ENCODE measurements at regions not wholly inside any gene's neighbourhood (a gene's known extent, or its start where the extent isn't known, plus 50 kb on each side); places are given as distances from the start of the nearest gene placed in this dataset.
A peak's percentile ranks its signal among the peaks of the same experiment; 100 is the strongest.

DNA sequence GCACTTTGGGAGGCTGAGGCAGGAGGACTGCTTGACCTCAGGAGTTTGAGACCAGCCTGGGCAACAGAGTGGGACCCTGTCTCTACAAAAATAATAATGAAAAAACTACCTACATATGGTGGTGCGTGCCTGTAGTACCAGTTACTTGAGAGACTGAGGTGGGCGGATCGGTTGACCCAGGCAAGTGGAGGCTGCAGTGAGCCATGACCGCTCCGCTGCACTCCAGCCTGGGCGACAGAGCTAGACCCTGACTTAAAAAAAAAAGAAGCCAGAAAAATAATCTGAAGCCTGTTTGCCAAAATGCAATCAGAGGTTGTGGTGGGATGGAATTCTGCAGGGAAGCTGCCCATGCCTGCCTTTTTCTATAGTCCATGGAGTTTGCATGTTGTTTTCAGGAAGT lies 50.4 kb upstream of the GGTA1 start:
- DNase-seq (ENCODE audit: low read depth in 2 of 3, low spot score in 1 of 3): no peak

- DNase-seq (ENCODE audit: low read depth in 2 of 3, low spot score in 1 of 3): peak; percentile 57 to 75 (median 58)
These were observed 51.2 kb upstream of the GGTA1 start for GRCh38 chr9:121550569-121551512.

DNA sequence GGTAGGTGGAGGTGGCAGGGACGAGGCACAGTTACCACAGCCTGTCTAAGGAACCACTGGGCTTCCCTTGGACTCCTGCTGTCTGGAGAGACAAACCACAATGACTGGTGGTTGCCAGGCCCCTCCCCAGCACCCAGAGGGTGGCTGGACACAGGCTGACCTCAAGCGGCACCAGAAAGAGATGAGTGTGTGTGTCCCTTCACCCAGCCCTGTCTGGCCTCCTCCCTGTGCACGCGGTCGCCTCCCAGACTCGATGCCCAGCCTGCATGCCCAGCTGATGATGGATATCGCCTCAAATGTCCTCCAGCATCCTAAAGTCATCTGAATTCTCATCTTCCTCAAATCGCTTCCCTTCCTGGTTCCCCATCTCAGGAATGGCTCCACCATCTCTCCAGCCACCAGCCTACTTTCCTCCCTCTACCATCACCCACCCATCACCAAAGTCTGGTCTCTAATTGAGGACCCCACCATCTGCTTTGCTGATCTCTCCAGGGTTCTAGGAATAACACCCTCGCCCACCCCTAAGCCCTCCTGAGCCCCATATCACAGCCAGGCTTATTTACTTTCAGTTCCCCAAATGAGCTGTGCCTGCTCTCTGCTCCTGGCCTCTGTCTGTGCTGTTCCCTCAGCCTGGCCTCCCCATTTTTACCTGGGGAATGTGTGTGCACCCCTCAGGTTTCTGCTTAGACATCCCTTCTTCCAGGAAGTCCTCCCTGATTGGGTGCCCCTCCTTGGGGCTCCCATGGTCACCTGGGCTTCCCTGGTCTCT lies 52.5 kb upstream of the GGTA1 start:
- DNase-seq (ENCODE audit: low read depth in 2 of 3, low spot score in 1 of 3): no peak

DNA sequence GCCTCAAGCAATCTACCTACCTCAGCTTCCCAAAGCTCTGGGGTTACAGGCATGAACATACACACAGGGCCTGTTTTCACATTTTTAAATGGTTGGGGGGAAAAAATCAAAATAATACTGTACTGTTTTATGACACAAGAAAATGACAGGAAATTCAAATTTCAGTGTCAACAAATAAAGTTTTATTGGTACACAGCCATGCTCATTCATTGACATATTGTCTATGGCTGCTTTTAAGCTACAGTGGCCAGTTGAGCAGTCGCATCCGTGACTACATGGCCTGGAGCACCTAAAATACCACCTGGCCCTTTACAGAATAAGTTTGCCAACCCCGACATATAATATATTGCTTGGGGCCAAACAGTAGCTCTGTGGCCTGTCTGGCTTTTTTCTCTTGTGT lies 56.4 kb upstream of the GGTA1 start:
- DNase-seq (ENCODE audit: low read depth in 2 of 3, low spot score in 1 of 3): no peak

DNA sequence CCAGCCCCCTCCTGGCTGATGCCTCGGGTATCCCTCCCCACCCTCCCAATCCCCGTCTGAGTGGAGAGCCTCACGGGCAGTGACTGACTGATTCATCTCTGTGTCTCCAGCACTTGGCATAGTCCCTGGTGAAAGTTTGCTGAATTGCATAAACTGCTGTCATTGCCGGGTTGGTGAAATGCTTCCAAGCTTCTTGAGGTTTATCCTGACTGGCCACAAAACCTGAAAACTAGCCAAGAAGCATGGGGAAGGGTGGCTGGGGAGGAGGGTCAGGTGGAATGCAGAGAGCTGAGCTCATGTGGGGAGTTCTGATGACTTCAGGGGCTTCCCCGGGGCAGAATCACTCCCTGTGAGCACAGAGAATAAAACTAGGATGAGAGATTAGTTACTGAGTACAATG lies 56.9 kb upstream of the GGTA1 start:
- no peak for DNase-seq (ENCODE audit: low read depth in 2 of 3, low spot score in 1 of 3)

- DNase-seq (ENCODE audit: low read depth in 2 of 3, low spot score in 1 of 3): no peak
These were observed 58.2 kb upstream of the GGTA1 start for GRCh38 chr9:121557581-121558447.

- DNase-seq (ENCODE audit: low read depth in 2 of 3, low spot score in 1 of 3): no peak
These were observed 58.8 kb upstream of the GGTA1 start for GRCh38 chr9:121558473-121558872.

DNA sequence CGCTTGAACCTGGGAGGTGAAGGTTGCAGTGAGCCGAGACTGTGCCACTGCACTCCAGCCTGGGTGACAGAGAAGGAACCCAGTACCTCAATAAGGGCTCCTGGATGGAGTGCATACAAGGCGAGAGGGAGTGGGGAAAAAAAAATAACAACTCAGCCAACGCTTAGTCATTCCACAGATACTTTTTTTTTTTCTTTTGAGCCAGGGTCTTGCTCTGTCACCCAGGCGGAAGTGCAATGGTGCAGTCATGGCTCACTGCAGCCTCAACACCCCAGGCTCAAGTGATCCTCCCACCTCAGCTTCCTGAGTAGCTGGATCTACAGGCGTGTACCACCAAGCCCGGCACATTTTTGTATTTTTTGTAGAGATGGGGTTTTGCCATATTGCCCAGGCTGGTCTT lies 59.5 kb upstream of the GGTA1 start:
- no peak for DNase-seq (ENCODE audit: low read depth in 2 of 3, low spot score in 1 of 3)

GRCh38 chr9:121560921-121561320 lies 61.3 kb upstream of the GGTA1 start:
- DNase-seq (ENCODE audit: low read depth in 2 of 3, low spot score in 1 of 3): no peak

DNA sequence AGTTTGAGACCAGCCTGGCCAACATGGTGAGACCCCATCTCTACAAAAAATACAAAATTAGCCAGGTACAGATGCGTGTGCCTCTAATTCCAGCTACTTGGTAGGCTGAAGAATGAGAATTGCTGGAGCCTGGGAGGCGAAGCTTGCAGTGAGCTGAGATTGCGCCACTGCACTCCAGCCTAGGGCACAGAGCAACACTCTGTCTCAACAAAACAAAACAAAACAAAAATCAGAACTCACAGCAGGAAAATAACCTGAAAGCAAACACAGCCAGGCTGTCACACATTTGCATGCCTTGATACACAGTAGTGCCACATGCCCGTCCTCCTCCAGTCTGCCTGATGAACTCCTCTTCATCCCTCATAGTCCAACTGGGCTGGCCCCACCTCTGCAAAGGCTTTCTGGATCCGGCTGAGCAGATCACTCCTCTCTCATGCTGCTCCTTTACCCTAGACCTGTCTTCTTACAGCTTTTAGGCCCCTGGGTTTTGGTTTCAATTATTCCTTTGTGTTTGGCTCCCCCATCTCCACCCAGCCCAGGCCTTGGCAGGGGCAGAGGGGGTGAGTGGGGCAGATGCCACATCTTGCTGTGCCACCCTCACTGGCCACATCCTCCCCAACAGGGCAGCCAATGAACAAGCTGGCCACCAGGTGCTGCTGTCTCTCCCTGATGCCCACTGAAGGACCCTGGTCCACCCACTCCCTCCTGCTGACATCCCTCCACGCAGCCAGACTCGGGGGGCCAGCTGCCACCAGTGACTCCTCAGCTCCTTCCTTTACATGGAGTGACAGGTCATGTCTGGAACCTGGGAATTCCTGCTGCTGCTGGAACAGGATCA lies 62.0 kb upstream of the GGTA1 start:
- no peak for DNase-seq (ENCODE audit: low read depth in 2 of 3, low spot score in 1 of 3)

DNA sequence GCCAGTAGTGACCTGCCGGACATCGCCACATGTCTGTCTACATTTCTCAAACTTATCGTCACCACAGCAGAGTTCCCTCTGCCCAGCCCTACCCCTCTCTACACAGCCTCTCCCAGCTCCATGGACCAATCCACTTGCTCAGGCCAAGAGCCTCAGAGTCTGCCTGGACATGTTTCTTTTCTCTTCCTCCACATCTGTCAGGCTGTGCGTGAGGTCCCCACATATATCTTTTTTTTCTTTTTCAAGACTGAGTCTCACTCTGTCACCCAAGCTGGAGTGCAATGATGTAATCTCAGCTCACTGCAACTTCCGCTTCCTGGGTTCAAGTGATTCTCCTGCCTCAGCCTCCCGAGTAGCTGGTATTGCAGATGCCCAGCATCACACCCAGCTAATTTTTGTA lies 62.7 kb upstream of the GGTA1 start:
- DNase-seq (ENCODE audit: low read depth in 2 of 3, low spot score in 1 of 3): no peak

DNA sequence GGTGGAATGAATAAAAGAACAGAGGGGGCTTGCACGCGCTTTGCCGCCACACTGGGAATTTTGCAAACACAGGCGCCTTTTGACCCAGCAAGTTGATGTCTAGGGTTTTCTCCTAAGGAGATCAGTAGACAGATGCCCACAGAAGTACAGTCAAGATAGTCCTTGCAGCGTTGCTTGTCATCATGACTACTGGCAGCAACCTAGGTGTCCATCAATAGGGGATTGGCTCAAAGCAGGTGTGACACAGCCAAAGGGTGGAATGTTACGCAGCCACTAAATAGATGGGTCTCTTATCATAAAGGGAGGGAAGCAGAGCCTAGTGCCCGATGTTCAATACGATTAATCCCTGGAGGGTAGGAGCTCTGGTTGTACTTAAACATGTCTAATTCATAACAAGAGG lies 63.8 kb upstream of the GGTA1 start:
- DNase-seq (ENCODE audit: low read depth in 2 of 3, low spot score in 1 of 3): no peak

DNA sequence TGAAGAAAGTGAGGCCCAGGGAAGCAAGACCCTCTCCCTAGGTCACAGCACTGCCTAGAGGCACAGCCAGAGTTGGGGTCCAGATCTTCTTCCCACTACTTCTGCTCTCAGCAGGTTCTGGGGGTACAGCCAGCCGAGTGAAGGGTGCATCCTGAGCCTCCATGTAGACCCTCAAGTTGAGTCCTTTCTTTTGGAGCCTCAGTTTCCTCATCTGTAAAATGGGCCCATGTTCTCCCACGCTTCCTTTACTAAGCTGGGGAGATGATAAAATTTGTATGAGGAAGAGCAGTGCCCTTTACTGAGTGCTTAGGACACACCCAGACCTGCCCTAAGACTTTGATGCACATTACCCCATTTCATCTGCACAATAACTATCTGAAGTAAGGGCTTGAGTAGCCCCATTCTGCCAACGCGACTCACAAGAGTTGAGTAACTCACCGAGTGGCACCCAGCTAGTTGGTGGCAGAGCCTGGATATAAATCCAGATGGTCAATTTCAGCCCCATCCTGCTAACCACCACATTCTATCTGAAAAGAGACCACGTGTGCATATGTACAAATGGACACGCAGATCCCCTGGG lies 64.3 kb upstream of the GGTA1 start:
- DNase-seq (ENCODE audit: low read depth in 2 of 3, low spot score in 1 of 3): no peak

- no peak for DNase-seq (ENCODE audit: low read depth in 2 of 3, low spot score in 1 of 3)
These were observed 65.0 kb upstream of the GGTA1 start for GRCh38 chr9:121564504-121565260.

- DNase-seq (ENCODE audit: low read depth in 2 of 3, low spot score in 1 of 3): no peak
These were observed 67.1 kb upstream of the GGTA1 start for GRCh38 chr9:121566481-121567465.

DNA sequence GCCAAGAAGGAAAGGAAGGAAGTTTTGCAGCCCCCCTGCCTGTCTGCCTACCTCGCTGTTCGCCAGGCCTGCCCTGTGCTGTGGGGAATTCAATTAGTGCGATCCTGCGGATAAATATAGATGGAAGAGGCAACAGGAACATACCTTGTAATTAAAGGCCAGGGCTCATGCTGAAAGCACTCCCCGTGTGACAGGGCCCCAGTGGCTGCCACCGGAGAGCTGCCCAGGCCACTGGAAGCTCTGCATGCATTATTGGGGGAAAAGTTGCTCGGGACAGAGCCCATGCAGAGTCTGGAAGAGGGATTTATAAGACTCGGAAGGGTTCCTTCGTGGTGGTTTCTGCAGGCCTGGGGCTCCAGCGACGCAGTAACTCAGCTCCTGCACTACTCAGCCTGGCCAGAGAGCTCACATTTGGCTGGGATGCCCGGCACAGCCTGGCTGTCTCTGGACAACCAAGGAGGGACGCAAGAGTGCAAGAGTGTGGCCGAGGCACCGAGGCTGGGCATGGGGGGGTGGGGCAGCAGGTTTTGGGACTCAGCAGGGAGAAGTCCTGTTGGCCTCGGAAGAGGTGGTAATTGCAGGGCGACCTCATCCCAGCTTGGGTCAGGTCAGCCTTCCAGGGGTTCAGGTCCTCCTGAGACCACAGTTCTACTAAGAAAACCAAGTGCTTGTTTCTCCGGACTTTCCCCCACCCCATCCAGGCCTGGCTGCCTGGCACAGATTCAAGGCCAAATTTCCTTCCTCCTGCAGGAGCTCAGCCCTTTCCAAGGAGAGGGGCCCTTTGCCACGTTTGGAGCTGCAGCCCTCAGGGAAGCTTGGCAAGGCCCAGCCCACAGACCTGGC lies 68.1 kb upstream of the GGTA1 start:
- DNase-seq (ENCODE audit: low read depth in 2 of 3, low spot score in 1 of 3): no peak
